ENCODE measurements at regions not wholly inside any gene's neighbourhood (a gene's known extent, or its start where the extent isn't known, plus 50 kb on each side); places are given as distances from the start of the nearest gene placed in this dataset.

DNA sequence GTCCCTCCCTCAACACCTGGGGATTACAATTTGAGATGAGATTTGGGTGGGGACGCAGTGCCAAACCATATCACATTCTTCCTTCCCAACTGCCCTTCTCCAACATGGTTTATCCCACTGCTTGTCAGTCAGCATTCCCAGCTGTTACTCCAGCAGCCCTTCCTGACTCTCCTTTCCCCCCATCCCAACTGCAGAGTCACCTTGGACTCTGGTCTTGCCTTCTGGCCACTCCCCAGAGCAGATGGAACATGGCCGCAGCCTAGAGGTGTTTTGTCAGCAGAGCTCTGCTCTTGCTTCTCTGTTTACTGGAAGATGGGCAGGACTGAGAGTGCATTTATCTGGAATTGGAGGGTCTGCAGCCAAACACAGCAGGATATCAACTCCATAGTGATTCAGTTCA lies 51.2 kb upstream of the MEX3C start:
- ATAC-seq (no peak), DNase-seq (no peak)
- no peak overlapping the region for H3K4me3 ChIP-seq
- H3K4me1 ChIP-seq: no peaks in the 10 kb centered on the region
- TF ChIP-seq, protein P1, sequence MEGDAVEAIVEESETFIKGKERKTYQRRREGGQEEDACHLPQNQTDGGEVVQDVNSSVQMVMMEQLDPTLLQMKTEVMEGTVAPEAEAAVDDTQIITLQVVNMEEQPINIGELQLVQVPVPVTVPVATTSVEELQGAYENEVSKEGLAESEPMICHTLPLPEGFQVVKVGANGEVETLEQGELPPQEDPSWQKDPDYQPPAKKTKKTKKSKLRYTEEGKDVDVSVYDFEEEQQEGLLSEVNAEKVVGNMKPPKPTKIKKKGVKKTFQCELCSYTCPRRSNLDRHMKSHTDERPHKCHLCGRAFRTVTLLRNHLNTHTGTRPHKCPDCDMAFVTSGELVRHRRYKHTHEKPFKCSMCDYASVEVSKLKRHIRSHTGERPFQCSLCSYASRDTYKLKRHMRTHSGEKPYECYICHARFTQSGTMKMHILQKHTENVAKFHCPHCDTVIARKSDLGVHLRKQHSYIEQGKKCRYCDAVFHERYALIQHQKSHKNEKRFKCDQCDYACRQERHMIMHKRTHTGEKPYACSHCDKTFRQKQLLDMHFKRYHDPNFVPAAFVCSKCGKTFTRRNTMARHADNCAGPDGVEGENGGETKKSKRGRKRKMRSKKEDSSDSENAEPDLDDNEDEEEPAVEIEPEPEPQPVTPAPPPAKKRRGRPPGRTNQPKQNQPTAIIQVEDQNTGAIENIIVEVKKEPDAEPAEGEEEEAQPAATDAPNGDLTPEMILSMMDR (IDR thresholded peaks at IDR 0.05): no peak
- H3K27ac ChIP-seq: no peak overlapping the region
- no peaks in the 10 kb centered on the region for H3K36me3 ChIP-seq
- H3K9me3 ChIP-seq: no peaks in the 10 kb centered on the region
- no peaks in the 10 kb centered on the region for H3K27me3 ChIP-seq (ENCODE audit: low read depth)
- intact Hi-C loops (cut with DNase I): no loop called here

DNA sequence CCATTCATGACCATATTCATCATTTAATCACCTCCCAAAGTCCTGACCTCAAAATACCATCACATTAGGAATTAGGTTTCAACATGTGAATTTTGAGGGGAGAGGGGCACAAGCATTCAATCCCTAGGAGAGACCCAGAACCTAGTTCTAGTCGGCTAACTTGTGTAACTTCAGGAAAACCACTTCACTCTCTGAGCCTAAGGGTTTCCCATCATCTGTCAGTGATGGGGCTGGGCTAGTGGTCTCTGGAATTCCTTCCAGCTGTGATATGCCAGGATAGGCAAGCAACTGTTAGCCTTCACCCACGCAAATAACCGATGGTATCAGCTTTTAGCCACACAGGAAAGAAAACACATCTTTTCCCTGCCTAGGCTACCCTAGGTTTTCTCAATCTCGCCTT lies 52.5 kb upstream of the MEX3C start:
- H3K27ac ChIP-seq: no peak overlapping the region
- H3K4me1 ChIP-seq: no peaks in the 10 kb centered on the region
- H3K36me3 ChIP-seq: no peaks in the 10 kb centered on the region
- H3K9me3 ChIP-seq: no peaks in the 10 kb centered on the region
- DNase-seq: no peak
- ATAC-seq: no peak
- intact Hi-C loops (cut with DNase I): no loop called here
- TF ChIP-seq, protein P1 (IDR thresholded peaks at IDR 0.05): no peak
- no peak overlapping the region for H3K4me3 ChIP-seq
- no peaks in the 10 kb centered on the region for H3K27me3 ChIP-seq (ENCODE audit: low read depth)

DNA sequence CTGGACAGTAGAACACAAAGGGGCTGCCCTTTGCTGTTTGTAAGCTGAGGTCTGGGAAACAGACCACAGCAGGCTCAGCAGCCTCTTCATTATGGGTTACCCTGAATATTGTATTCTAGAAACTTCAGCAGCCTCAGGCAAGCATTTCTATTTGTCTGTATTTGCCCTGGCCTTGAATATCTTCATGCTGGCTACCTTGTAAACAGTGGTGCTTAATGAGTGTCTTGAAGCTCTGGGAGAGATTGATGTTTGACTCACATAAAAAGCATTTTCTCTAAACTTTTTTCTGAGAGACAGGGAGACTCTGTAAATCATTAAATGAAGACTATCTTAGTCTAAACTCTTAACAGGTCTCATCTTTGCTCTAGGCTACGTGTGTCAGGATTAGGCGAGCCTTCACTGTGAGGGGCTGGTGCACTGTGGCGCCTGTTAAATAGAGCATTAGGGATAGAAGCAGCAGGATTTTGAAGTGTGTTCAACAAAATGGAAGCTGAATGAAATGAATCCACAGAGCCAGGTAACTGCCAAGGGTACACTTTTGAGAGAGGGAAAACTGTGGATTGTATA lies 53.1 kb upstream of the MEX3C start:
- no peak overlapping the region for H3K27ac ChIP-seq
- H3K9me3 ChIP-seq: no peaks in the 10 kb centered on the region
- intact Hi-C loops (cut with DNase I): no loop called here
- H3K4me1 ChIP-seq: no peaks in the 10 kb centered on the region
- H3K27me3 ChIP-seq (ENCODE audit: low read depth): no peaks in the 10 kb centered on the region
- TF ChIP-seq, protein P1 (IDR thresholded peaks at IDR 0.05): no peak
- no peak overlapping the region for H3K4me3 ChIP-seq
- DNase-seq (no peak), ATAC-seq (no peak)
- no peaks in the 10 kb centered on the region for H3K36me3 ChIP-seq

DNA sequence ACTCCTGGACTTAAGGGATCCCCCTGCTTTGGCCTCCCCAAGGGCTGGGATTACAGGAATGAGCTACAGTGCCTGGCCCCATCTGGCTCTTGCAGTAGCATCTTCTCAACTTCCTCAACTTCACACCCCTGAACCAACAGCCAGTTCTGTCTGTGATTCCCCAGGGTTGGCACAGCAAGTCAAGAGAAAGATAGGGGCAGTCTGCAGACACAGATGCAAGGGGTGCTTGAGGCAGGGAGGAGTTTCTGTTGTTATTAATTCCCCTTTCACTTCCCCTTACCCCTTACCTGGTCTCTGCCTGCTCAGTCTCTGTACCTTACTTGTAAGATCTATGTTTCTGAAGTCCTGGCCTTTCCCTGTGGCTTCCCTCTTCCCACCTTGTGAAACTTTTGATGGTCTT lies 54.1 kb upstream of the MEX3C start:
- DNase-seq: no peak
- TF ChIP-seq, protein P1 (IDR thresholded peaks at IDR 0.05): no peak
- H3K36me3 ChIP-seq: no peaks in the 10 kb centered on the region
- no peak overlapping the region for H3K4me3 ChIP-seq
- no peaks in the 10 kb centered on the region for H3K27me3 ChIP-seq (ENCODE audit: low read depth)
- intact Hi-C loops (cut with DNase I): no loop called here
- no peaks in the 10 kb centered on the region for H3K4me1 ChIP-seq
- no peak overlapping the region for H3K27ac ChIP-seq
- ATAC-seq: no peak
- no peaks in the 10 kb centered on the region for H3K9me3 ChIP-seq

DNA sequence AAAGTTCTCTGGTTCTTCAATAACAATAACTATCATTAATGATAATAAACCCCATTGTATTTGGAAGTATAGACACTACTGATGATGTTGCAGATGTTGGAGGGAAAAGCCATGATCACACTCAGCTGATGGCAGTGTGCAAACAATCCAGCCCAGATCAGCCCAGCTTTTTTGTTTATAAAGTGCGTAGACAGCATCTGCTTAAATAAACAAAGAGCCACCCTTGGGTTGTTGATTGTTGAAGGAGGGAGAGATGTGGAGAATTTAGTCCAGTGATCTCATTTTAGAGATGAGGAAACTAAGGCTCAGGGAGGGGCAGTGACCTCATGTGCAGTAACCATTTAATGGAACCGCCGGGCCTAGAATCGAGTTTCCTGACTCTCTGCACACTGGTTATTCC lies 56.0 kb upstream of the MEX3C start:
- Histone ChIP-seq H3K4me3 (no peak overlapping the region), H3K36me3 (no peaks in the 10 kb centered on the region), H3K27ac (no peak overlapping the region), H3K27me3 (ENCODE audit: low read depth) (no peaks in the 10 kb centered on the region), H3K4me1 (no peaks in the 10 kb centered on the region), H3K9me3 (no peaks in the 10 kb centered on the region)
- no peak for DNase-seq
- intact Hi-C loops (cut with DNase I): no loop called here
- TF ChIP-seq, protein P1 (IDR thresholded peaks at IDR 0.05): no peak
- no peak for ATAC-seq

DNA sequence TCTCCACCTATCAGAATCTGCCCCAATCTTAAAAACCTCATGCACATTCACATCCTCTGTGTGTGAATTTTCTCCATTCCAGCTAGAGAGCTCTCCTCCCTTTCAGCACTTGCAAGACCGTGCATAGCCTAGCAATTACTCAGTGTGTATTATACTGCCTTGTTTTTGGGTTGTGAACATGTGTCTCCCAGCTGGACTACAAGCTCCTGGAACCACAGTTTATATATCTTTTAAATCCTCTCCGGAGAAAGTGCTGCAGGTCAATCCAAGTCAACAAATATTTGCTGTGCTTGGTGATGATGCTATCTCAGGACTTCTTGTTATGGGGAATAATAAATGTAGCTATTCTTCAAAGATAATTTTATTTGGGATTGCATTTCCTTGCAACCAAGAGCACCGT lies 58.2 kb upstream of the MEX3C start:
- Histone ChIP-seq H3K27me3 (ENCODE audit: low read depth) (peaks cover 3% of the 10 kb centered on the region), H3K4me1 (no peaks in the 10 kb centered on the region), H3K27ac (no peak overlapping the region), H3K36me3 (no peaks in the 10 kb centered on the region), H3K9me3 (no peaks in the 10 kb centered on the region), H3K4me3 (no peak overlapping the region)
- intact Hi-C loops (cut with DNase I): no loop called here
- TF ChIP-seq, protein P1 (IDR thresholded peaks at IDR 0.05): no peak
- ATAC-seq (no peak), DNase-seq (no peak)

Data from lower lobe of right lung (tissue), 2 donors.